Astrocyte of the spinal cord (primary cell): ENCODE measurements at regions not wholly inside any gene's neighbourhood (a gene's known extent, or its start where the extent isn't known, plus 50 kb on each side); places are given as distances from the start of the nearest gene placed in this dataset.
"Not testable (repeated sequence)": the region's sequence is repeated elsewhere in the genome, so short reads cannot be mapped to it uniquely, and the experiment has no call there.

Source experiments
- DNase-seq: peaks from one replicate; pipeline ENCODE4 v3.0.0; 2011; ENCODE audit warnings: low read depth, low spot score
- H3K4me3 ChIP-seq: 2 replicates; pipeline ENCODE4 v1.5.1; 2011; ENCODE audit warnings: low read depth, mild to moderate bottlenecking, low read length, moderate library complexity
- in situ Hi-C: cut with HindIII; loops from 2 replicates; pipeline ENCODE4 v1.10.0; 2017; ENCODE audit warnings: low sequenced_read_pairs
- TF ChIP-seq, protein P1 (sequence below): IDR thresholded peaks from 2 replicates; pipeline ENCODE4 v1.5.1; 2012; ENCODE audit warnings: low read depth, mild to moderate bottlenecking, low read length, inconsistent platforms

DNA sequence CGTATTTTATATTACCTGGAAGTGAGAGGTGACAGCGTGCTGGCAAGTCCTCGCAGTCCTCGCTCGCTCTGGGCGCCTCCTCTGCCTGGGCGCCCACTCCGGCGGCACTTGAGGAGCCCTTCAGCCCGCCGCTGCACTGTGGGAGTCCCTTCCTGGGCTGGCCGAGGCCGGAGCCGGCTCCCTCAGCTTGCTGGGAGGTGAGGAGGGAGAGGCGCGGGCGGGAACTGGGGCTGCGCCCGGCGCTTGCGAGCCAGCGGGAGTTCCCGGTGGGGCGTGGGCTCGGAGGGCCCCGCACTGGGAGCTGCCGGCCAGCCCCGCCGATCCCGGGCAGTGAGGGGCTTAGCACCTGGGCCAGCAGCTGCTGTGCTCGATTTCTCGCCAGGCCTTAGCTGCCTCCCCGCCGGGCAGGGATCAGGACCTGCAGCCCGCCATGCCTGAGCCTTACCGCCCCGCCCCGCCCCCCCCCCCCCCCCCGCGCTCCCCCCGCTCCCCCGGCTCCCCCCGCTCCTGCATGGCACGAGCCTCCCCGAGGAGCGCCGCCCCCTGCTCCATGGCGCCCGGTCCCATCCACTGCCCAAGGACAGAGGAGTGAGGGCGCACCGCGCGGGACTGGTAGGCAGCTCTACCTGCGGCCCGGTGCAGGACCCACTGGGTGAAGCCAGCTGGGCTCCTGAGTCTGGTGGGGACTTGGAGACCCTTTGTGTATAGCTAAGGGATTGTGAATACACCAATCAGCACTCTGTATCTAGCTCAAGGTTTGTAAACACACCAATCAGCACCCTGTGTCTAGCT lies 298.9 kb upstream of the MAGEB16 start:
- in situ Hi-C loops: no loop called here
- DNase-seq: no peak
- no peak overlapping the region for H3K4me3 ChIP-seq
- TF ChIP-seq, protein P1, sequence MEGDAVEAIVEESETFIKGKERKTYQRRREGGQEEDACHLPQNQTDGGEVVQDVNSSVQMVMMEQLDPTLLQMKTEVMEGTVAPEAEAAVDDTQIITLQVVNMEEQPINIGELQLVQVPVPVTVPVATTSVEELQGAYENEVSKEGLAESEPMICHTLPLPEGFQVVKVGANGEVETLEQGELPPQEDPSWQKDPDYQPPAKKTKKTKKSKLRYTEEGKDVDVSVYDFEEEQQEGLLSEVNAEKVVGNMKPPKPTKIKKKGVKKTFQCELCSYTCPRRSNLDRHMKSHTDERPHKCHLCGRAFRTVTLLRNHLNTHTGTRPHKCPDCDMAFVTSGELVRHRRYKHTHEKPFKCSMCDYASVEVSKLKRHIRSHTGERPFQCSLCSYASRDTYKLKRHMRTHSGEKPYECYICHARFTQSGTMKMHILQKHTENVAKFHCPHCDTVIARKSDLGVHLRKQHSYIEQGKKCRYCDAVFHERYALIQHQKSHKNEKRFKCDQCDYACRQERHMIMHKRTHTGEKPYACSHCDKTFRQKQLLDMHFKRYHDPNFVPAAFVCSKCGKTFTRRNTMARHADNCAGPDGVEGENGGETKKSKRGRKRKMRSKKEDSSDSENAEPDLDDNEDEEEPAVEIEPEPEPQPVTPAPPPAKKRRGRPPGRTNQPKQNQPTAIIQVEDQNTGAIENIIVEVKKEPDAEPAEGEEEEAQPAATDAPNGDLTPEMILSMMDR: no peak

DNA sequence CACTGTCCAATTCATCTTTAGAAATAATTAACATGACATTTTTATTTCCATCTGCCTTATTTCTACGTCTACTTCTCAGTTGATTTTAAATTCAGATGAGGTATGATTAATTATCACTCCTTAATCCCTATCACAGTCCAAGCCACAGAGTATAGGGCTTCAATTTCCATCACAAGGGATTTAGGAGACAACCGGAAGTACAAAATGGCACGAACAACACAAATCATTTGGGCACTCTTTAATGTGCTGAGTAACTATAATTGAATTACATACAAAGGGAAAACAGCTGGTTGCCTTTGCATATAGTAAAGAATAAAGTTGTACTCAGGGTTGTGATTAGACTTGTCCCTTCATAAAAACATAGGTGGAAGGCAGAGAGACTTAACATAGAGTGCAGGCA lies 290.4 kb upstream of the MAGEB16 start:
- in situ Hi-C loops: no loop called here
- no peak for DNase-seq
- no peak overlapping the region for H3K4me3 ChIP-seq
- TF ChIP-seq, protein P1: no peak

DNA sequence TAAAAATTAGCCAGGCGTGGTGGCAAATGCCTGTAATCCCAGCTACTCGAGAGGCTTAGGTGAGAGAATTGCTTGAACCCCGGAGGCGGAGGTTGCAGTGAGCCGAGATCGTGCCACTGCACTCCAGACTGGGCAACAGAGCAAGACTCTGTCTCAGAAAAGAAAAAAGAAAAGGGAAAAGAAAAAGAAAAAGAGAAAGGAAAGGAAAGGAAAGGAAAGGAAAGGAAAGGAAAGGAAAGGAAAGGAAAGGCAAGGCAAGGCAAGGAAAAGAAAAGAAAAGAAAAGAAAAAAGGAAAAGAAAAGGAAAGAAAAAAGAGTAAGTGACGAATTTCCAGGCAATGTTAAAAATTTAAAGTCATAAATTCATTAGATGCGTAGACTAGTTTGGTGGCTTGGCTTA lies 250.1 kb upstream of the MAGEB16 start:
- H3K4me3 ChIP-seq, DNase-seq, in situ Hi-C loops: not testable (repeated sequence)

DNA sequence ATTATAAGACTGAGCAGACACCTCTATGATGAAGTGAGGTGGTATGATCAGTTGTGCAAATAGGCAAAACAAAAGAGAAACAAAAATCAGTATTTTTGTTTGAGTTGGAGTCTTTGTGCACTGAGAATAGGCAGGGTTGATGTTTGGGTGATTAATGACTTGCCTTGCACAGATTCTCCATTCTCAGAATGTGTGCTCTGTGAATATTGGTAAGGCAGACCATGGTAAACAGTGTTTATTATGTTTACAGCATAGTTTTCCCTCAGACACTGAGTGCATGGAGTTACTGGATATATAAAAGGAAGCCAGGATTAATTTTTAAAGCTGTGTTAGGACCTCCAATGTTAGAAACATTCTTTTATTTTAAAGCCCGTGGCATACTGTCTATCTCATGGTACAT lies 240.2 kb upstream of the MAGEB16 start:
- no peak for DNase-seq
- TF ChIP-seq, protein P1: no peak
- H3K4me3 ChIP-seq: no peak overlapping the region
- in situ Hi-C loops: no loop called here

DNA sequence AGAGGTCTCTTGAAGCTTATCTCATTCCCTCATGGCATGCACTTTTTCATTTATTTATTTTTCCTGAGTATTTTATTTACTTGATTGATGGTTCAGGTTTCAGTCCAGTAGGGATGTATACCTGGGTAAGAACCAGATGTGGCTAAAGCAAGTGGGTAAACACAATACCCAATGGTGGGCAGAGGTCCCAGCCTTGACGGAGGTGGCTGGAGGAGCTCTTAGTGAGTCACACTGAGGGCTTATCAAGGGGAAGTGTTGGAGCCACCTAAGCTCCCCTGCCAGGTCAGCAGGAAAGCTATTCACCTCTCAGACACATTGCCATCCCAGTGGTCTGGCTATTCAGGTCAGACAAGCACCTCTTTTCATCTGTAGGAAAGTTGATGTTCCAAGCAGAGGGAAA lies 236.2 kb upstream of the MAGEB16 start:
- no peak overlapping the region for H3K4me3 ChIP-seq
- no peak for DNase-seq
- TF ChIP-seq, protein P1: no peak
- in situ Hi-C loops: no loop called here

DNA sequence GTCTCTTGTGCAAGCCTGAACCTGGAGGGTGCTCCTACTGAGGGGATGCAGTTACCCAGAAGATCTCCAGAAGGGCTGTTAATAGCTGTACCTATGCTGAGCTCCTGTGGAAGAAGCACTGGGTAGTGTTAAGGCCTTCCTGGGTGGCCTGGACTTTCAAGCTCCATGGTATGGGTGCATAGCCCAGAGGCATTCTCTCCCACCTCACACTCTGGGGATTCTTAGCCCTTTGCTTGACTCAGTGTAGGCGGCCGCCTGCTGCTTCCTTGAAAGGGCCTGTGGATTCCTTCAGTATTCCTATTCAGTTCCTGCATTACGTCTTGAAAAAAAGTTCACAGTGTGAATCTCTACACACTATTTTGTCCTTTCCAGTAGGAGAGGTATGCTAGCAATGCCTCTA lies 235.7 kb upstream of the MAGEB16 start:
- no peak for DNase-seq
- in situ Hi-C loops: no loop called here
- TF ChIP-seq, protein P1: no peak
- H3K4me3 ChIP-seq: no peak overlapping the region

DNA sequence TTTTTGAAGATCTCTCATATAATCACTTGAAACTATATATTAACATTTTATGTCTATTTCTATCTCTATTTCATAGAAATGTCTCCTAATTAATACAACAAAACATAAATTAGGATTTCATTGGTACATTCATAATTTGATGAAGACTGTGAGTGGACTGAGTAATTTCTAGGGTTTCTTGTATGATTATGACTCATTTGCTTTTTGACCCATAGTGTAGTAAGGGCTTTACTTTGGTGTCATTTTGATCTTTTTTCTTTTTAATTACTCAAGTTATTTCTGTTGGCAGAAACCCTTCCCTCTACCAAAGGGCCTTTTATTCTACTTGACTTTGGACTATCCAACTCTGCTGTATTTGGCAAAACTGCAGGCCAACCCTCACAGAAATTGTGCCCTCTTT lies 207.9 kb upstream of the MAGEB16 start:
- no peak for DNase-seq
- TF ChIP-seq, protein P1: no peak
- in situ Hi-C loops: no loop called here
- H3K4me3 ChIP-seq: no peak overlapping the region

DNA sequence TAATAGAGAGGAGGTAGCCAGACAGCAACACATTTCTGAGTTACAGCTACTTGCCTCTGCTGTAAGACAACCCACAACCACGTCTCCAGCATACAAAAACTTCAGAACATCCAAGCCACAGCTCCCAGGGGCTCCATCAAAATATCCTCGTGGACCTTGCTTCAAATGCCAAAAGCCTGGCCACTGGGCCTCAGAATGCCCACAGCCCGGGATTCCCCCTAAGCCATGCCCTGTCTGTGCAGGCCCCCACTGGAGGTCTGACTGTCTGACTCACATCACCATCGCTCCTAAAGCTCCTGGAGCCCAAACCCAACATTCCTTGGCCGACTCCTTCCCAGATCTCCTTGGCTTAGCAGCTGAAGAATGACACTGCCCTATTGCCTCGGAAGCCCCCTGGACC lies 186.6 kb upstream of the MAGEB16 start:
- H3K4me3 ChIP-seq, in situ Hi-C loops, DNase-seq: not testable (repeated sequence)
